ENCODE measurements at regions not wholly inside any gene's neighbourhood (a gene's known extent, or its start where the extent isn't known, plus 50 kb on each side); places are given as distances from the start of the nearest gene placed in this dataset.

- no peak overlapping the region for H3K4me2 ChIP-seq
- BruUV-seq (replicated peaks), result no TSS peak
These were observed 538.3 kb upstream of the PCDH7 start for GRCh38 chr4:30181918-30182317.

GRCh38 chr4:30182786-30183185 lies 537.4 kb upstream of the PCDH7 start:
- TF ChIP-seq CTCF (conservative IDR thresholded peaks at IDR 0.05) (no peak), EZH2 (IDR thresholded peaks at IDR 0.05; ENCODE audit: low read depth) (no peak)
- H3F3A ChIP-seq (ENCODE audit: insufficient read depth, low read depth), result no peaks in the 10 kb centered on the region
- no peak for DNase-seq
- no peaks in the 10 kb centered on the region for H3K27me3 ChIP-seq (ENCODE audit: insufficient read depth, low read depth)
- no peaks in the 10 kb centered on the region; the same call in 1 of the 2 replicates for H3K9me2 ChIP-seq (ENCODE audit: insufficient read depth)
- intact Hi-C loops (cut with micrococcal nuclease; ENCODE audit: unreplicated experiment), result no loop called here
- H3K79me2 ChIP-seq (ENCODE audit: low read depth), result no peaks in the 10 kb centered on the region
- no peak overlapping the region for H2AFZ ChIP-seq
- POLR2A ChIA-PET (ENCODE audit: unreplicated experiment), result no interaction called here
- H3K4me3 ChIP-seq, result no peak overlapping the region
- no peaks in the 10 kb centered on the region for H3K36me3 ChIP-seq (ENCODE audit: low read depth)
- H3K9me3 ChIP-seq (ENCODE audit: insufficient read depth, low read depth), result no peaks in the 10 kb centered on the region
- BruUV-seq (replicated peaks), result no TSS peak
- H4K20me1 ChIP-seq (ENCODE audit: insufficient read depth), result no peaks in the 10 kb centered on the region
- no peak overlapping the region for H3K4me2 ChIP-seq
- H3K4me1 ChIP-seq (replicated peaks; ENCODE audit: insufficient read depth), result no peaks in the 10 kb centered on the region
- no peak overlapping the region for H3K27ac ChIP-seq
- CTCF ChIA-PET, result no interaction called here

More at GRCh38 chr4:30181918-30182317, 538.3 kb upstream of the PCDH7 start:
- no peak for DNase-seq
- POLR2A ChIA-PET (ENCODE audit: unreplicated experiment), result no interaction called here
- Histone ChIP-seq H2AFZ (no peak overlapping the region), H3F3A (ENCODE audit: insufficient read depth, low read depth) (no peaks in the 10 kb centered on the region), H4K20me1 (ENCODE audit: insufficient read depth) (no peaks in the 10 kb centered on the region), H3K27ac (no peak overlapping the region), H3K79me2 (ENCODE audit: low read depth) (no peaks in the 10 kb centered on the region), H3K36me3 (ENCODE audit: low read depth) (no peaks in the 10 kb centered on the region), H3K4me3 (no peak overlapping the region), H3K9me2 (ENCODE audit: insufficient read depth) (no peaks in the 10 kb centered on the region; the same call in 1 of the 2 replicates), H3K9me3 (ENCODE audit: insufficient read depth, low read depth) (no peaks in the 10 kb centered on the region), H3K4me1 (replicated peaks; ENCODE audit: insufficient read depth) (no peaks in the 10 kb centered on the region), H3K27me3 (ENCODE audit: insufficient read depth, low read depth) (no peaks in the 10 kb centered on the region)
- no peak for TF ChIP-seq EZH2 (IDR thresholded peaks at IDR 0.05; ENCODE audit: low read depth)
- TF ChIP-seq CTCF (conservative IDR thresholded peaks at IDR 0.05), result no peak
- intact Hi-C loops (cut with micrococcal nuclease; ENCODE audit: unreplicated experiment), result no loop called here
- CTCF ChIA-PET, result no interaction called here

- H3K27ac ChIP-seq, result no peak overlapping the region
- no peak for DNase-seq
- no peaks in the 10 kb centered on the region for H3K9me3 ChIP-seq (ENCODE audit: insufficient read depth, low read depth)
- ChIA-PET POLR2A (ENCODE audit: unreplicated experiment) (no interaction called here), CTCF (no interaction called here)
- no peaks in the 10 kb centered on the region for H4K20me1 ChIP-seq (ENCODE audit: insufficient read depth)
- TF ChIP-seq EZH2 (IDR thresholded peaks at IDR 0.05; ENCODE audit: low read depth) (no peak), CTCF (conservative IDR thresholded peaks at IDR 0.05) (no peak)
- H3K4me3 ChIP-seq, result no peak overlapping the region
- intact Hi-C loops (cut with micrococcal nuclease; ENCODE audit: unreplicated experiment), result no loop called here
- H3K36me3 ChIP-seq (ENCODE audit: low read depth), result no peaks in the 10 kb centered on the region
- no TSS peak for BruUV-seq (replicated peaks)
- H3K9me2 ChIP-seq (ENCODE audit: insufficient read depth), result no peaks in the 10 kb centered on the region
- no peaks in the 10 kb centered on the region for H3F3A ChIP-seq (ENCODE audit: insufficient read depth, low read depth)
- no peak overlapping the region for H3K4me2 ChIP-seq
- H2AFZ ChIP-seq, result no peak overlapping the region
- H3K79me2 ChIP-seq (ENCODE audit: low read depth), result no peaks in the 10 kb centered on the region
- no peaks in the 10 kb centered on the region for H3K27me3 ChIP-seq (ENCODE audit: insufficient read depth, low read depth)
- no peaks in the 10 kb centered on the region for H3K4me1 ChIP-seq (replicated peaks; ENCODE audit: insufficient read depth)
These were observed 528.3 kb upstream of the PCDH7 start for GRCh38 chr4:30191902-30192301.
